Caki2 (cell line): ENCODE measurements at regions not wholly inside any gene's neighbourhood (a gene's known extent, or its start where the extent isn't known, plus 50 kb on each side); places are given as distances from the start of the nearest gene placed in this dataset.

ENCODE experiments used
- DNase-seq: peaks from one replicate; pipeline ENCODE4 v3.0.0-alpha.2; 2015; ENCODE audit warnings: low read depth
- in situ Hi-C: cut with HindIII; loops from 2 replicates; pipeline ENCODE4 v1.10.0; 2016; ENCODE audit warnings: low sequenced_read_pairs, low pct_unique_long_range_greater_than_20kb, mixed read lengths

DNA sequence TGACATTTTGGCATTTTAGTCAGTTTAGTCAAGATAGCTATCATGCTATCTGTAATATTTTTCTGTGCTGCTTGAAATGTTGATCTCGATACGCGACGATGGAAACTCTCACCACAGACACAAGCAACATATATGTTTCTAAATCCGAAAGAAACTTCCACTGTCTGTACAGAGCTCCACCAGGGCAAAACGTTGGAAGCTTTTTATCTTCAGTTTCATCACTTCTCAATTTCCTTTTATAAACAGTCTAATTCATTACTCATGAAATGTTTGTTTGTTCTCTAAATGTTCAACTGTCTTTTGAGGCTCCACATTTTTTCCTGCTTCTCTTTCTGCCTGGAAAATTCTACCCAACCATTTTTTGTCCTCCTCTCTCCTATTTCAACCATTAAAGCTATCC lies 737.6 kb downstream of the SLC16A7 start:
- no peak for DNase-seq
- in situ Hi-C loops: no loop called here

DNA sequence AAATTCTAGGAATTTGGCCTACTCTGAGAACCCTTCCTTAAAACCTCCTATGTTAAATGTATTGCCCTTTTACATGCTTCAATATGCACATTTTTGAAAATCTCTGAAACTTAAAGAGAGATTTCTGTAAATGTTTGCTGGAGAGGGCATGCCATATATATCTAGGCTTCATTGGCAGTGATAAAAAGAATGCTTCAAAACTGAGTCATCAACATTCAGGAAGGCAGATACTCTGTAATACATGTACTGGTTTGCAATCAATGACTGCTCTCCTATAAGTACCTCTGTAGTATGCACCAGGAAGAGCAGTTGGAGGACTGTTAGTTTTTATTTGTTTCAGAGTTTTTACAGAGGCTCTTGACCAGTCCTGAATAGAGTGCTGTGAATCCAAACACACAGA lies 739.9 kb downstream of the SLC16A7 start:
- DNase-seq: peak; percentile 31
- in situ Hi-C loops: no loop called here

DNA sequence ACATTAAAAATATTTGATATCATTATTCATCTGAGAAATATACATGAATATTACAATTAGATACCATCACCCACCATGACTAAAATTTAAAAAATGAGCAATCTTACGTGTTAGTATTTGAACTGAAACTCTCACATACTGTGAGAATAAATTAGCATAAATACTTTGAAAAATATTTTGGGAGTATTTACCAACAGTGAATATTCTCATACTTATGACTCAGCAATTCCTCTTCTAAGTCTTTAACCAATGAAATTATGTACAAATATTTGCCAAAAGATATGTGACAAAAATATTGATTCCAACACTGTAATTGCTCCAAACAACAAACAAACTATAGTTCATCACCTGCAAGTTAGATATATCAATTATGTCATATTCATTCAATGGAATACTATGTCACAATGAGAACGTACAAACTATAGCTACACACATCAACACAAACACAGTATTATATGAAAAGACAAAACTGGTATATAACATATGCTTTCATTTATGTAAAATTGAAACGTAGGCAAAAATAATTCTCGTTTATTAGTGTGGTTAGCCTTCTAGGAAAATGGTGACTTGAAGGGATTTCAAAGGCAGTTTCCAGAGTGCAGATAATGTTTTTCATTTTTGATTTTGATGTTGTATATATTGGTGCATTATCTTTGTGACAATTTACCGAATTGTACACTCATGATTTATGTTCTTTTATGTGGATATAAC lies 742.2 kb downstream of the SLC16A7 start:
- in situ Hi-C loops: no loop called here
- DNase-seq: no peak

DNA sequence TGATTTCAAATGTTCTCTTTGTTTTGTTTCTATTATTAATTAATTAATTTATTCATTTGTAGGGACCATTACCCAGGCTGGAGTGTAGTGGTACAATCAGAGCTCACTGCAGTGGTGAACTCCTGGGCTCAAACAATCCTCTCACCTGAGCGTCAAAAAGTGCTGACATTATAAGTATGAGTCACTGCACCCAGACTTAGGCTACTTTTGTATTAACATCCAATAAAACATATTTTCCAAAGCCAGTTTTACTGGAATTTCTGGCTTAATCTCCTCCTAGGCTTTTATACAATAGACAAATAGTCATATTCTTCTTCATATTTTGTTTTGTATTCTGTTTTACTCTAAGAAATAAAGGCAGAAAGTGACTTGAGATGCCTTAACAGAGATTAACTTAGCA lies 749.6 kb downstream of the SLC16A7 start:
- in situ Hi-C loops: no loop called here
- DNase-seq: no peak

DNA sequence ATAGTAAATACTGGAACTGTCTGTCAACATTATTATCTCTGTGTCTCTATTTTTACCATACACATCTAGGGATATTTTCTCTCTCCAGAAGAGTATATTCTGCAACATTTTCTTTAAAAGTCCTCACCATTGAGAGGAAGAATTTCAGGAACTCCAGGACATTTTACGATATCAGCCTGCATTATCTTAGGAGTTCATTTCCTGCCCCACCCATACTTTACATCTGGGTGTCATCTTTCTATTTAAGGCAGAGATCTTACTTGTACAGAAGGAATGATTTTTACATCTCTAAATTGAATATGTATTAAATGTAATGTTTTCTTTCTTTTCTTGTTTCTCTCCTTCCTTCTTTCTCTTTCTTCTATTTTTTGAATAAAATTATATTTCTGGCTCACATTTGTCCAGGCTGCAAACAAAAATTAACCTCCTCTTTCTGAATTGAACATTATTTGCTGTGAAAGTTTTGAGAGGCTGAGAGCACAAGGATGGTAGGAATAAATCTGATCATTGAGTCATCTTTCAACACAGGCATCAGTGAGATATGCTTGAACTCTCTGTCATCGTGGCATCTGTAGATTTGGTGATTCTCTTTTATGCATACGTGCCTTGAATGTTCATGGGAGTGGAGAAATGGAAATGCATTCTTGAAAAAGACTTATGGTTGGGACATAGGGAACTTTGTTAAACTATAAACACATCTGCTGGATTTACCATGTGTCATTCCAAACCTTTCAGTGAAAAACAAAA lies 753.6 kb downstream of the SLC16A7 start:
- no peak for DNase-seq
- in situ Hi-C loops: no loop called here

DNA sequence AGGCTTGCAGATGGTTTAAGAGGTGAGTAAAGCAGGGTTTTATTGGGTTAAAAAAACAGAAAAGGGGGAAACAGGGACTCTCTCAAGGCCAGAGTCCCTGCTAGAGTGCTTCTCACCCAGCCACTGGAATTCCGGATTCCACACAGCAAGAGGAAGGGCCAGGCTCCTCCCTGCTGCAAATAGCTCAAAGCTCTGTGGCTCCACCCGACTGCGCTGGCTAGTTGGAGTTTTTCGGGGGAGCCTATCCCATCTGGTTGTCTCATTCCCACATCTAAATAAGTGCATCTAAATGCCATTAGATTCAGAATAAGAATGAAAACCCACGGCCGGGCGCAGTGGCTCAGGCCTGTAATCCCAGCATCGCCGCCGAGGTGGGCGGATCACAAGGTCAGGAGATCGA lies 791.5 kb downstream of the SLC16A7 start:
- in situ Hi-C loops: no loop called here
- no peak for DNase-seq

DNA sequence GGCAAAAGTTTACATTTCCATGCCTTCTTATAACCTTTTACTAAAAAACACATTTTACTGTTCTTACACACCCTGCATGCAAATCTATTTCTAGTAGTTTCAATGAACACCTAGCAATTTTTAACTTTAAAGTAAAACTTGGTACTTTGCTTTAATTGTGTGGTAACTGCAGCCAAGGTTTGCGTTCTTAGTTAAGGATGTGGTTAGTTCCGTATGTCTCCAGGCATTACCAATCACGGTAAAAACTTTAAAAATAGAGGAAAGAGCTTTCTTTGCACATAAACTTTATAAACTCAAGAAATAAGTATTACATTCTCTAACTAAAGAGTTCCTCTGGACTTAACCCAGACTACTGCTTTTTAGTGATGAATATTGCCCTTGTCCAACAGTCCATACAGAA lies 795.2 kb downstream of the SLC16A7 start:
- in situ Hi-C loops: no loop called here
- no peak for DNase-seq

DNA sequence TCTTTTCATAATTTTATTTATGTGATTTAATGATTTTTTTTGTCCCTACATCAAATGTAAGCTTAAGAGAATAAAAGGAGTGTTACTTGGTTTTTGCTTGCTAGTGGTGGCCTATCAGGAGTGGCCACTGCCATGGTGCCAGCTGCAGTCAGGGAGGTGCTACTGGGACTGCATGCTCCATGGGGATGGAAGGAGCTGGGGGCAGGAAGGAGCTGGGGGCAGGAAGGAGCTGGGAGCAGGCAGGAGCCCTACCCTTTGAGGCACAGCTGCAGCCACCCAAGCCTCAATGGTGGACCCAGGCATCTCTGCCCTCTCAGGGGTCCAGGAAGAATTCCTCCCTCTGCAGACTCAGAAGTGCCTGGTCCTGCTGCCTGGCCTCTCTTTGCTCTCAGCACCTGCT lies 796.0 kb downstream of the SLC16A7 start:
- in situ Hi-C loops: no loop called here

DNA sequence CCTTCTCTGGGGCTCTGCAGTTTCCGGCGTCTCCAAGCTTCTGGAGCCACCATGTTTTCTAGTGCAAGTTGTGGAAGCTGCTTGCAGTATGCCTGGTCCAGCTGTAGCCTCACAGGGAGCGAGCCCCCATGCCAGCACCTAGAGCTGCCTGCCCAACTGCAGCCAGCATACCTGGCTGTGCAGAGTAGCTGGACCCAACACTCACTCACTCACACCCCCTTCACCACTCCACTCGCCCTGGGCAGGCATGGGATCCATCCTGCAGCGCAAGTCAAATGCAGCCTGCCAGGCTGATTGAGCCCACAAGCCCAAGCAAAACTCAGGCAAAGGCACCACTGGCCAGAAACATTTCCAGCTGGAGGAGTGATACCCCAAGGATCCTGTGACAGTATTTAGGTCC lies 797.3 kb downstream of the SLC16A7 start:
- in situ Hi-C loops: no loop called here
- no peak for DNase-seq

More for the DNA sequence above, 796.0 kb downstream of the SLC16A7 start:
- DNase-seq: no peak

DNA sequence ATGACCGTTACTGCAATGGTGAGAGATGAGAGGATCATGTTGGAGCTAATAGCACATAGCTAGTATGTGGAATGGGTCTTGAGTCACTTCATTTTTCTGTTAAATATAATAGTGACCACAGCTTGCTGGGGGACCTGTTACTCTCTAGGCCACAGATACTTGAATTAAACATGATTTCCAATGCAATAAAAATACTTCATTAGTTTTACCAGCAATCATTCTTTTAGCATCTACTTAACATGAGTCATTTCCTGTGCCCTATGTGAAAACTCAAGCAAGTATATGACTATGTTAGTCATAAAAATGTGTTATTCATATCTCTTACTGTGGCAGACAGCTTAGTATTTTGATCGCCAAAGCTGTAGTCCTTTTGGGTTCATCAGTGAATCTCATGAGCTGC lies 798.8 kb downstream of the SLC16A7 start:
- no peak for DNase-seq
- in situ Hi-C loops: no loop called here

DNA sequence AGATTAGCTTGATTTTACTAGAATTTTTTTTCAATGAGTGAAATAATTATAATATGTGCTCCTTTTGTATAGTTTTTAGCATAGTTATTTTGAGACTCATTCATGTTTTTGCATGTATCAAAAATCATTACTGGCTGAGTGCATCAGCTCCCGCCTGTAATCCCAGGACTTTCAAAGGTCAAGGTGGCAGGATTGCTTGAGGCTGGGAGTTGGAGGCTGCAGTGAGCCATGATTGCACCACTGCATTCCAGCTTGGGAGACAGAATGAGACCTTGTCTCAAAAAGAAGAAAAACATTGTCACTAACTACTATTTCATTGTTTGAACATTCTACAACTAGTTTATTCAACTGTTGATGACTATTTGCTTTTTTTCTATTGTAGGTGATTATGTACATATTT lies 802.7 kb downstream of the SLC16A7 start:
- no peak for DNase-seq
- in situ Hi-C loops: no loop called here

DNA sequence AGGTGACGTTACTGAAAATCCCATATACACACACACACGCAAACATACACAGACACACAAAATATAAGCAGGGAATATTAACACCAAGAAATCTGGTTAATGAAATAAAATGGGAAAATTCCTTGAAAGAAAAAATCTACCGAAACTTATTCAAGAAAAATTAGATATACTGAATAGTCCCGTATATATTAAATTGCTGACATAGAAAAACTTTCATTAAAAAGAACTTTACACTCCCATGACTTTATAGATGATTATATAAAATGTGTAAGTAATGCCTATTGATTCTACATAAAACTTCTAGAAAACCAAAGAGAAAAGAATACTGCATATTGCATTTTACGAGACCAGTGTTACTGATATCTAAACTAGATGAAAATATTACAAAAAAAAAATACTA lies 803.2 kb downstream of the SLC16A7 start:
- DNase-seq: no peak
- in situ Hi-C loops: no loop called here

DNA sequence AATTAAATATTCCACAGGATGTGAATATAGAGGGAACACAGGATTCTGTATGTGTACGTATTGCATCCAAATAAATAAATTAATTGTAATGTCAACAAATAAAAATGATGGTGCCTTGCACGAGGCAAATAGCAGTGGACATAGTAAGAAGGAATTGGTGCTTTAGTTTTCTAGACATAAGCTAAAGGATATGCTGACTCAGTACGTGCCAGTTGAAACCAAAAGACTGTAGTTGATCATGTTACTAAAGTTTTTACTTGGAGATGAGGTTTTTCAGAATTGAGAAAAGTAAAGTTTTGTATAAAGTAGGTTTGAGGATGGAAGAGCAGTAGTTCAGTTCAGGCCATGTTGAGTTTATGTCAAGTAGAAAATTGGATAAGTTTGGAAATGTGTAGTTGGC lies 807.2 kb downstream of the SLC16A7 start:
- in situ Hi-C loops: no loop called here
- DNase-seq: no peak

DNA sequence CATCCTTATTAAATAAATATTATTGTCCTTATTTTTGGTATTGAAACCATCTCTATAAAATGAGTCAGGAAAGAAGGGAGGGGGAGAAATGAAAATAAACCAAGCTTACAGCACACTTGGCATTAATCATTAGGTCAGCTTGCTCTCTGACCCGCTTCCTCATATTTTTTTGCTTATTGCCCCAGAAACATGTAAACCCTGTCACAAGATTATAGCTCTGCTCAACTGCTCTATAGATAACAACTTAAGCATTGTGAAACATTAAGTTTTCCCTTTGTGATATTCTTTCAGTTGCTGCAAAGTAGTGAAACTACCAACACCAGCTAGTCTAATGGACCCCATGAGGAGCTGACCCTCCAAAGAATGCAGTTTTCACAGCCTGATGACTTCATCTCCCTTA lies 819.5 kb downstream of the SLC16A7 start:
- in situ Hi-C loops: no loop called here
- no peak for DNase-seq

DNA sequence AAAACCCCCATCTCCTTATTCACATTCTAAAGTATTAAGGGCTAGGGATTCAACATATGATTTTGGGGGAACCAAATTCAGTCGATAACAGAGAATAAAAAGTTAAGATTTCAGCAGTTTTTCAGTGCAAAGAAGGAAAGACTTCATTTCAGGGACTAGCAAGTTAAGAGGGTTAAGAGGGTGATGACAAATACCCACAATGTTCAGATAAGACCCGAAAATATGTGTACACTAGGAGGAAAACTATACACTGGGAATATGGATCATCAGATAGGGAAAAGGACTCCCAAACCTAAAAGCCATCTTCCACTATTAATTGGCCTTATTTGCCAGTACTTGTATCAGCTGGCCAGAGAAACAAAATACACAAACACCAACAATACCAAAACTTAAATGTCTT lies 824.2 kb downstream of the SLC16A7 start:
- no peak for DNase-seq

DNA sequence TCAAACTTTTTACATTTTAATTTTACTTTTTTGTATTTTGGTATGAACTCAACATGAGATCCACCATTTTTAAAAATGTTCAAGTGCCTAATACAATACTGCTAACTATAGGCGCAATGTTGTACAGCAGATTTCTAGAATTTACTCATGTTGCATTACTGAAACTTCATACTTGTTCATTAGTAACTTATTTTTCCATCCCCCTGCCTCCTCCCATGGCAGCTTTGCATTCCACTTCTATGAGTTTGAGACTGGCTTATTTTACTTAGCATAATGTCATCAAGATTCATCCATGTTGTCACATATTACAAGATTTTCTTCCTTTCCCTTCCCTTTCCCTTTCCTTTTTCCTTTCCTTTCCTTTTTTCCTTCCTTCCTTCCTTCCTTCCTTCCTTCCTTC lies 825.9 kb downstream of the SLC16A7 start:
- in situ Hi-C loops: no loop called here

More for the DNA sequence above, 824.2 kb downstream of the SLC16A7 start:
- in situ Hi-C loops: no loop called here

DNA sequence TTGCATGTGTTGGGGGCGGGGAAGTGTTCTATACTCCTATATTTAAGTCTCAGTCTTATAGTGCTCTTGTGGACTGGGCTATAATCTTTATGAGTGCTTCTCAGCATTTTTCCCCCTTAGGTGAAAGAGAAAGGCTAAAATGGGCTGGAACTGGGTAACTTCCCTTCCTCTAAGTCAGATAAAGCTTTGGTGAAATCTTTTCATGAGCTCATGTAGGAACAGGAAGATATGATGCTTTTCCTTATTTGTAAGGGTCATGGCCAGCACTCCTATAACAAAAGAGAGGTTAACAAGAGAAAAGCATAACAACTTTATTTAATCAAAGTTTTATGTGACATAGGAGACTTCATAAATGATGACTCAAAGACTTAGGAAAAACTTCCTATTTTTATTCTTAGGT lies 841.5 kb downstream of the SLC16A7 start:
- in situ Hi-C loops: no loop called here

More for the DNA sequence above, 825.9 kb downstream of the SLC16A7 start:
- DNase-seq: peak; percentile 21

DNA sequence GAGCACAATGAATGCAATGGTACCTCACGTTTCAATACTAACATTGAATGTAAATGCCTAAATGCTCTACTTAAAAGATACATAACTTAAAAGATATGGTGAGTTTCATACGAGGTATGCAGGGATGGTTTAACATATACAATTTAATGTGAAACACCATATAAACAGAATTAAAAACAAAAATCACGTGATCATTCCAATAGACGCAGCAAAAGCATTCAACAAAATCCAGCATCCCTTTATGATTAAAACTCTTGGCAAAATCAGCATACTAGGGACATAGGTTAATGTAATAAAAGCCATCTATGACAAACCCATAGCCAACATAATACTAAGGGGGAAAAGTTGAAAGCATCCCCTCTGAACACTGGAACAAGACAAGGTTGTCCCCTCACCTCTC lies 845.7 kb downstream of the SLC16A7 start:
- in situ Hi-C loops: no loop called here
- DNase-seq: no peak

More for the DNA sequence above, 841.5 kb downstream of the SLC16A7 start:
- no peak for DNase-seq

DNA sequence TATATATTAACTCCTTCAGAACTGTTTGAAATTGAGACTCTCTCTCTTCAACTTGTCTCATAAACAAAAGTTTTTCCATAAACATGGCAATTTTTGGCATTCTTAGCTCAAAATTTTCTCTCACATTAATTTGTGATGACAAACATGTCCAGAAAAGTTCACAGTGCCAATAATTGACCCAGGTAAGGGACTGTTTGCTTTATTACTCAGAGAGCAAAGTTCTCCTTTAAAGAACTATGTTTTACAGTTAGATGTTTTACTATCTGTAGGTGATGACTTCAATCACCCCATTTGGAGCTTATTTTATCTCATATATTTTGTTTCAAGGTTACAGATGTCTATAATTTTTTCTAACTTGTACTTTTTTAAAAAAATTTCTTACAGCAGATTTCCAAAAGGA lies 855.6 kb downstream of the SLC16A7 start:
- in situ Hi-C loops: no loop called here
- no peak for DNase-seq

DNA sequence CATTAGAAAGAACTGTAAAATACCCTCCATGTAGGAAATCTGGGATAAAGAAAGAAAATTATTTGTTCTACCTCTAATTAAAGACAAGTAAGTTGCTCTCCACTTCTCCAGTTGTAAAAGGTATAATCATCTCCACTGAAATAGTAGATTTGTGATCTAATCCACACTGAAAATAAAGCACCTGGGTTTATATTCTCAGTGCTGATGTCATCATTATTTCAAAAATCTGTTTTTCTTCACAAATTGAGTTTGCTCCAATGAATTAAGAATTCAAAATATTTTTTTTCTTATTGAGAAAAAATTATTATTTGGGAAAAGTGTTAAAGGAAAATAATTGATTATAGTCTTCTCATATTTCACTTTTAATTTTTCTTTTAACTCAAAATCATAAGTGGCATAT lies 869.2 kb downstream of the SLC16A7 start:
- in situ Hi-C loops: no loop called here
- DNase-seq: no peak
